ENCODE measurements at regions not wholly inside any gene's neighbourhood (a gene's known extent, or its start where the extent isn't known, plus 50 kb on each side); places are given as distances from the start of the nearest gene placed in this dataset.

DNA sequence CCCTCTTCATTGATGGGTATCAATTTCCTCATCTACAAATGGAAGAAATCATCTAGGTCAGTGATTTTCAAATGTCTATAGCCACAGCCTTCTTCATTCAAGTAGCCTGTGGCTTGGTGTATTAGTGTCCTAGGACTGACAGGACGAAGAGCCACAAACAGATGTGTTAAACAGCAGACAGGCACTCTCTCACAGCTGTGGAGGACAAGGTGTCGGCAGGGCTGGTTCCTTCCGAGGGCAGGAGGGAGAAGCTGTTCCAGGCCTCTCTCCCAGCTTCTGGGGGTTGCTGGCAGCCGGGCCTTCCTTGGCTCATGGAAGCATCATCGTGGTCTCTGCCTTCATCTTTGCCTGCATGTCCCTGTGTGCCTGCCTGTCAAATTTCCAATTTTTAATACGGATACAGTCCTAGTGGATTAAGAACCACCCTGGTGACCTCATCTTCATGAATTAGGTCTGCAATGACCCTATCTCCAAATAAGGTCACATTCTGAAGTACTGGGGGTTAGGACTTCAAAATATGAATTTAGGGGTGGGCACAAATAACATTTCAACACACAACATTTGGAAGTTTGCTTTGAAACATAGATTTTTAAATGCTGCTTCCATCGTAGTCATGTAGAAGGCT is 86.5 kb downstream of the PTGR3 start:
- no peaks in the 10 kb centered on the region for H3K36me3 ChIP-seq (ENCODE audit: insufficient read depth, low read length)
- TF ChIP-seq POLR2AphosphoS5 (IDR thresholded peaks at IDR 0.05; ENCODE audit: borderline replicate concordance, low read depth, low read length) (no peak), EZH2 (IDR thresholded peaks at IDR 0.05) (no peak), FOXP2 (optimal IDR thresholded peaks at IDR 0.05; ENCODE audit: control extremely low read depth, extremely low read length, insufficient read depth) (no peak)

GRCh38 chr18:75121266-75121665 is 87.7 kb downstream of the PTGR3 start:
- Histone ChIP-seq H3K9ac (ENCODE audit: insufficient read length) (no peak overlapping the region), H3K27ac (no peak overlapping the region), H3K36me3 (ENCODE audit: insufficient read depth, low read length) (no peaks in the 10 kb centered on the region), H3K4me3 (no peak overlapping the region), H3K9me3 (ENCODE audit: low read depth, low read length) (no peaks in the 10 kb centered on the region)
- DNase-seq (ENCODE audit: low read depth, low spot score) = no peak
- TF ChIP-seq POLR2AphosphoS5 (IDR thresholded peaks at IDR 0.05; ENCODE audit: borderline replicate concordance, low read depth, low read length) (no peak), EZH2 (IDR thresholded peaks at IDR 0.05) (no peak), FOXP2 (optimal IDR thresholded peaks at IDR 0.05; ENCODE audit: control extremely low read depth, extremely low read length, insufficient read depth) (no peak)

More for the DNA sequence above, 86.5 kb downstream of the PTGR3 start:
- H3K4me3 ChIP-seq = no peak overlapping the region
- no peak overlapping the region for H3K27ac ChIP-seq
- no peak overlapping the region for H3K9ac ChIP-seq (ENCODE audit: insufficient read length)
- DNase-seq (ENCODE audit: low read depth, low spot score) = no peak
- no peaks in the 10 kb centered on the region for H3K9me3 ChIP-seq (ENCODE audit: low read depth, low read length)

GRCh38 chr18:75120521-75120920 is 88.4 kb downstream of the PTGR3 start:
- DNase-seq (ENCODE audit: low read depth, low spot score) = no peak

DNA sequence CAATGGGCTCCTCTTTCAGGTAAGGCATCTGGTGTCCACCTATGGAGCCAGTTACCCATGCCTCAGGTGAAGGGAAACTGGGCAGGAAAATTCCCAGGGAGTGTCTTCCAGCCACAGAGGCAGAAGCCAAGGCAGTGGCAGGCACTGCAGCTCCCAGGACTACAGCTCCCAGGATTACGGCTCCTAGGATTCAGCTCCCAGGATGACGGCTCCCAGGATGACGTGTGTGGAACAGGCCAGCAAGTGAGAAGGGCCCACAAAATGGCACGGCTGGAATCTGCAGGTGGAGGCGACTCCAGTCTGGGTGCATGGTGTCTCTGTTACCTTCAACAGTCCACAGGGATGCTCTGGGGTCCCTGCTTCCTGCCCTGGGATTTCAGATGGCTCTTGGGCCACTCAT is 92.1 kb downstream of the PTGR3 start:
- TF ChIP-seq FOXP2 (optimal IDR thresholded peaks at IDR 0.05; ENCODE audit: control extremely low read depth, extremely low read length, insufficient read depth) = no peak
- TF ChIP-seq POLR2AphosphoS5 (IDR thresholded peaks at IDR 0.05; ENCODE audit: borderline replicate concordance, low read depth, low read length) = no peak
- no peak for TF ChIP-seq EZH2 (IDR thresholded peaks at IDR 0.05)
- H3K27ac ChIP-seq = no peak overlapping the region

More at GRCh38 chr18:75120521-75120920, 88.4 kb downstream of the PTGR3 start:
- Histone ChIP-seq H3K36me3 (ENCODE audit: insufficient read depth, low read length) (no peaks in the 10 kb centered on the region), H3K9ac (ENCODE audit: insufficient read length) (no peak overlapping the region), H3K27ac (no peak overlapping the region), H3K4me3 (no peak overlapping the region), H3K9me3 (ENCODE audit: low read depth, low read length) (no peaks in the 10 kb centered on the region)
- TF ChIP-seq EZH2 (IDR thresholded peaks at IDR 0.05) (no peak), FOXP2 (optimal IDR thresholded peaks at IDR 0.05; ENCODE audit: control extremely low read depth, extremely low read length, insufficient read depth) (no peak), POLR2AphosphoS5 (IDR thresholded peaks at IDR 0.05; ENCODE audit: borderline replicate concordance, low read depth, low read length) (no peak)

DNA sequence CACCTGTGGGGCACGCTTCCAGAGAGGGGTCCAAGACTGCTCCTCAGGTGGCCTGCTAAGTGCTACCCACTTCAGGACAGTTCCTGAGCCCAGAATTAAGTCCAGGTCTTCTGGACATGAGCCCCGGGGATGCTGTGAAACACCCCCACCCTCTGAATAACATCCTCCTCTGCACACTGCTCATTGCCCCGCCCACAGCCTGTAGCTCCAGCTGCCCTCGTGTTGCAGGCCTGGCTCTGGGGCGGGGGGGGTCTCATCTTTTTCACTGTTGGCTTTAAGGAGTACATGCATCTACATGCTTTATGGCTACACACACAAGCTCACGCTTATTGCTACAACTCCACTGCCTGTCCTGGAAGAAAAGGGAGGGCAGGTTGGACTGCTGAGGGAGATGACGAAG is 92.8 kb downstream of the PTGR3 start:
- Histone ChIP-seq H3K9me3 (ENCODE audit: low read depth, low read length) (no peaks in the 10 kb centered on the region), H3K36me3 (ENCODE audit: insufficient read depth, low read length) (no peaks in the 10 kb centered on the region), H3K27ac (no peak overlapping the region), H3K9ac (ENCODE audit: insufficient read length) (no peak overlapping the region), H3K4me3 (no peak overlapping the region)
- TF ChIP-seq POLR2AphosphoS5 (IDR thresholded peaks at IDR 0.05; ENCODE audit: borderline replicate concordance, low read depth, low read length) = no peak
- no peak for TF ChIP-seq FOXP2 (optimal IDR thresholded peaks at IDR 0.05; ENCODE audit: control extremely low read depth, extremely low read length, insufficient read depth)
- no peak for DNase-seq (ENCODE audit: low read depth, low spot score)

More for the DNA sequence above, 92.1 kb downstream of the PTGR3 start:
- Histone ChIP-seq H3K9ac (ENCODE audit: insufficient read length) (no peak overlapping the region), H3K9me3 (ENCODE audit: low read depth, low read length) (no peaks in the 10 kb centered on the region), H3K36me3 (ENCODE audit: insufficient read depth, low read length) (no peaks in the 10 kb centered on the region), H3K4me3 (no peak overlapping the region)
- DNase-seq (ENCODE audit: low read depth, low spot score) = no peak

DNA sequence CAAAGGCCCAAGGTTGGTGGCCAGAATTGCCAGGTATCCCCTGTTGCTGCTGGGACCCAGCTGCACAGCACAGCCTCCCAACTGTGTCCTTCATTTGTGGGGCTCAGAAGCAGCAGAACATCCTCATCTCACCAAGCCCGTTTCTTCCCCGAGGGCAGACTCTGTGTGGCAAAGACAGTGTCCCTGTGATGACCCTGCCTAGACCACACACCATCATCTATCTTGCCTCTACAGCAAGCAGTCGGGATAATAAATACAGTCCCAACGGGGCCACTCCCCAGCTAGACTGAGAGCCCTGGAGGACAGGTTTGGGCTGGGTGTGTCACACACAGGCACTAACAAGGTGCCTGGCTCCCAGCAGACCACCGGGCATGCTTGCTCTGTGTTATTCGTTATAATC is 93.4 kb downstream of the PTGR3 start:
- no peak overlapping the region for H3K9ac ChIP-seq (ENCODE audit: insufficient read length)
- no peak overlapping the region for H3K27ac ChIP-seq
- no peaks in the 10 kb centered on the region for H3K36me3 ChIP-seq (ENCODE audit: insufficient read depth, low read length)
- no peaks in the 10 kb centered on the region for H3K9me3 ChIP-seq (ENCODE audit: low read depth, low read length)
- TF ChIP-seq POLR2AphosphoS5 (IDR thresholded peaks at IDR 0.05; ENCODE audit: borderline replicate concordance, low read depth, low read length) (no peak), FOXP2 (optimal IDR thresholded peaks at IDR 0.05; ENCODE audit: control extremely low read depth, extremely low read length, insufficient read depth) (no peak), EZH2 (IDR thresholded peaks at IDR 0.05) (no peak)
- H3K4me3 ChIP-seq = no peak overlapping the region
- DNase-seq (ENCODE audit: low read depth, low spot score) = no peak
